ENCODE measurements at regions not wholly inside any gene's neighbourhood (a gene's known extent, or its start where the extent isn't known, plus 50 kb on each side); places are given as distances from the start of the nearest gene placed in this dataset.
"Not testable (repeated sequence)": the region's sequence is repeated elsewhere in the genome, so short reads cannot be mapped to it uniquely, and the experiment has no call there.

GRCh38 chr16:29145486-29146225 is 160.8 kb downstream of the LAT start:
- in situ Hi-C loops (cut with MboI; ENCODE audit: low sequenced_read_pairs); H3K18ac ChIP-seq (ENCODE audit: low read depth, low read length); H3K23ac ChIP-seq (ENCODE audit: low read depth, low read length); H4K5ac ChIP-seq (ENCODE audit: low read depth, low read length); H3K27ac ChIP-seq (ENCODE audit: insufficient read depth, low read length); H3K4me2 ChIP-seq (ENCODE audit: low read depth, low read length); intact Hi-C loops (cut with micrococcal nuclease); H3K9me1 ChIP-seq (ENCODE audit: insufficient read depth, low read length); BruUV-seq (replicated peaks); H2AFZ ChIP-seq (replicated peaks; ENCODE audit: low read length, poor library complexity); H3K36me3 ChIP-seq (ENCODE audit: control insufficient read depth, insufficient read depth, low read length); H4K20me1 ChIP-seq (ENCODE audit: insufficient read depth, low read length); H2AK9ac ChIP-seq (replicated peaks; ENCODE audit: low read depth, low read length, poor library complexity); DNase-seq; H3K14ac ChIP-seq (replicated peaks; ENCODE audit: low read depth, low read length); H3K9ac ChIP-seq (ENCODE audit: low read depth, low read length); H3K27me3 ChIP-seq (ENCODE audit: control insufficient read depth, insufficient read depth, low read length); H3K4me3 ChIP-seq (ENCODE audit: insufficient read depth, low read depth, low read length); H2AK5ac ChIP-seq (ENCODE audit: low read depth, low read length); H2BK120ac ChIP-seq (ENCODE audit: low read depth, low read length); ATAC-seq (ENCODE audit: low read depth); H4K8ac ChIP-seq (ENCODE audit: low read depth in 2 of 2, low read length in 2 of 2); H3K4me1 ChIP-seq (ENCODE audit: control insufficient read depth, insufficient read depth, low read length); H3K56ac ChIP-seq (ENCODE audit: extremely low read depth, insufficient read depth, low read length); H2BK5ac ChIP-seq (ENCODE audit: low read depth, low read length, poor library complexity, severe bottlenecking); H3K9me3 ChIP-seq (ENCODE audit: control insufficient read depth, insufficient read depth, low read length); CTCF ChIA-PET; H3K79me1 ChIP-seq (ENCODE audit: low read depth in 1 of 2, low read length in 2 of 2); dilution Hi-C loops (cut with HindIII; ENCODE audit: low sequenced_read_pairs, unreplicated experiment); H2BK15ac ChIP-seq (ENCODE audit: low read depth, low read length); H3K4ac ChIP-seq (ENCODE audit: low read depth, low read length); H4K91ac ChIP-seq (ENCODE audit: insufficient read depth, low read depth, low read length); POLR2A ChIA-PET (ENCODE audit: unreplicated experiment): not testable (repeated sequence)
- 90% methylated on average over 2 of the region's 15 CpGs; no CpG with 5 or more reads in 1 of the 2 experiments for WGBS, 2 experiments (ENCODE audit: extremely low coverage in 2 of 2, insufficient read length in 1 of 2)
- H2BK20ac ChIP-seq (ENCODE audit: low read depth, low read length), result 0 out of 2 replicates have a peak overlapping the region, but pooled peaks have one; percentile 35

DNA sequence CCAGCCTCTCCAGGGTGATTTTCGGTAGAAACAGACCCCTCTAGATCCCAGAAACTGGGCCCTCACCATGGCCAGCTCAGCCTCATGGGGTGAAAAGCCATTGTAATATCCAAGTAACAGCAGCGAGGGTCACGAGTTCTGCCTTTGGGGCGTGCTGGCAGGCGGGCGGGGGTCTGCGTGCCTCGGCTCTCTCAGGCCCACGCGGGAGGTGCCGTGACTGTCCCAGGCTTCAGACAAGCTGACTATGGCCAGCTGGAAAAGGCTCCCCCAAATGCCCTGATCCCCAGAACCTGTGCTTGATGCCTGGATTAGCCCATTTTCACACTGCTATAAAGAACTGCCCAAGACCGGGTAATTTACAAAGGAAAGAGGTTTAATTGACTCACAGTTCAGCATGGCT is 160.2 kb downstream of the LAT start:
- BruUV-seq (replicated peaks); H3K23ac ChIP-seq (ENCODE audit: low read depth, low read length); H3K4me3 ChIP-seq (ENCODE audit: insufficient read depth, low read depth, low read length); H3K18ac ChIP-seq (ENCODE audit: low read depth, low read length); in situ Hi-C loops (cut with MboI; ENCODE audit: low sequenced_read_pairs); H2BK15ac ChIP-seq (ENCODE audit: low read depth, low read length); H3K14ac ChIP-seq (replicated peaks; ENCODE audit: low read depth, low read length); H3K27ac ChIP-seq (ENCODE audit: insufficient read depth, low read length); H3K9me1 ChIP-seq (ENCODE audit: insufficient read depth, low read length); H3K79me1 ChIP-seq (ENCODE audit: low read depth in 1 of 2, low read length in 2 of 2); H2AFZ ChIP-seq (replicated peaks; ENCODE audit: low read length, poor library complexity); H4K5ac ChIP-seq (ENCODE audit: low read depth, low read length); intact Hi-C loops (cut with micrococcal nuclease); dilution Hi-C loops (cut with HindIII; ENCODE audit: low sequenced_read_pairs, unreplicated experiment); H3K4me1 ChIP-seq (ENCODE audit: control insufficient read depth, insufficient read depth, low read length); H3K9ac ChIP-seq (ENCODE audit: low read depth, low read length); H3K36me3 ChIP-seq (ENCODE audit: control insufficient read depth, insufficient read depth, low read length); H4K20me1 ChIP-seq (ENCODE audit: insufficient read depth, low read length); H4K91ac ChIP-seq (ENCODE audit: insufficient read depth, low read depth, low read length); H2BK120ac ChIP-seq (ENCODE audit: low read depth, low read length); POLR2A ChIA-PET (ENCODE audit: unreplicated experiment); ATAC-seq (ENCODE audit: low read depth); CTCF ChIA-PET; DNase-seq; H4K8ac ChIP-seq (ENCODE audit: low read depth in 2 of 2, low read length in 2 of 2); H3K56ac ChIP-seq (ENCODE audit: extremely low read depth, insufficient read depth, low read length); H3K9me3 ChIP-seq (ENCODE audit: control insufficient read depth, insufficient read depth, low read length); H2BK20ac ChIP-seq (ENCODE audit: low read depth, low read length); H2BK5ac ChIP-seq (ENCODE audit: low read depth, low read length, poor library complexity, severe bottlenecking); H3K4ac ChIP-seq (ENCODE audit: low read depth, low read length); H2AK5ac ChIP-seq (ENCODE audit: low read depth, low read length); H2AK9ac ChIP-seq (replicated peaks; ENCODE audit: low read depth, low read length, poor library complexity); H3K27me3 ChIP-seq (ENCODE audit: control insufficient read depth, insufficient read depth, low read length); H3K4me2 ChIP-seq (ENCODE audit: low read depth, low read length): not testable (repeated sequence)
- WGBS, 2 experiments (ENCODE audit: extremely low coverage in 2 of 2, insufficient read length in 1 of 2), result no CpG with 5 or more reads among the region's 12 CpGs

All from IMR-90 (cell line).